Fibroblast of upper back skin (primary cell): ENCODE measurements at regions not wholly inside any gene's neighbourhood (a gene's known extent, or its start where the extent isn't known, plus 50 kb on each side); places are given as distances from the start of the nearest gene placed in this dataset.
A peak's percentile ranks its signal among the peaks of the same experiment; 100 is the strongest.
"Not testable (repeated sequence)": the region's sequence is repeated elsewhere in the genome, so short reads cannot be mapped to it uniquely, and the experiment has no call there.

Experiments
- DNase-seq: peaks from one replicate; pipeline ENCODE4 v3.0.0-alpha.2; 2013

- no peak for DNase-seq
Observed at GRCh38 chr1:43108080-43108479, 64.0 kb downstream of the EBNA1BP2 start.

- DNase-seq = no peak
Observed at GRCh38 chr1:43107664-43108063, 64.4 kb downstream of the EBNA1BP2 start.

GRCh38 chr1:43104027-43104763, 67.9 kb downstream of the EBNA1BP2 start:
- DNase-seq = no peak

- DNase-seq = no peak
Observed at GRCh38 chr1:43101061-43101460, 71.0 kb downstream of the EBNA1BP2 start.

GRCh38 chr1:43098200-43098599, 73.9 kb downstream of the EBNA1BP2 start:
- no peak for DNase-seq

GRCh38 chr1:43096528-43096927, 75.6 kb downstream of the EBNA1BP2 start:
- DNase-seq = not testable (repeated sequence)

GRCh38 chr1:43090812-43091211, 81.3 kb downstream of the EBNA1BP2 start:
- not testable (repeated sequence) for DNase-seq

- DNase-seq = not testable (repeated sequence)
Observed at GRCh38 chr1:43090157-43090556, 81.9 kb downstream of the EBNA1BP2 start.

GRCh38 chr1:43083375-43083891, 88.7 kb downstream of the EBNA1BP2 start:
- no peak for DNase-seq

- no peak for DNase-seq
Observed at GRCh38 chr1:43082740-43083139, 89.3 kb downstream of the EBNA1BP2 start.

GRCh38 chr1:43077273-43077672, 94.8 kb downstream of the EBNA1BP2 start:
- DNase-seq = no peak

GRCh38 chr1:43074709-43075108, 97.4 kb downstream of the EBNA1BP2 start:
- DNase-seq = no peak

- no peak for DNase-seq
Observed at GRCh38 chr1:43074244-43074643, 97.8 kb downstream of the EBNA1BP2 start.

- DNase-seq = peak; percentile 80
Observed at GRCh38 chr1:43073490-43074230, 98.4 kb downstream of the EBNA1BP2 start.

- DNase-seq = no peak
Observed at GRCh38 chr1:43072314-43072713, 99.8 kb downstream of the EBNA1BP2 start.

- DNase-seq = no peak
Observed at GRCh38 chr1:43071241-43071640, 100.8 kb downstream of the EBNA1BP2 start.

GRCh38 chr1:43069461-43070050, 102.5 kb downstream of the EBNA1BP2 start:
- DNase-seq = peak; percentile 32

GRCh38 chr1:43068911-43069310, 103.2 kb downstream of the EBNA1BP2 start:
- DNase-seq = no peak

- no peak for DNase-seq
Observed at GRCh38 chr1:43067977-43068751, 103.9 kb downstream of the EBNA1BP2 start.

- no peak for DNase-seq
Observed at GRCh38 chr1:43067233-43067745, 104.8 kb downstream of the EBNA1BP2 start.

- DNase-seq = no peak
Observed at GRCh38 chr1:43066578-43066977, 105.5 kb downstream of the EBNA1BP2 start.

GRCh38 chr1:43065616-43066399, 106.3 kb downstream of the EBNA1BP2 start:
- DNase-seq = no peak
